VCaP (cell line): ENCODE measurements at regions not wholly inside any gene's neighbourhood (a gene's known extent, or its start where the extent isn't known, plus 50 kb on each side); places are given as distances from the start of the nearest gene placed in this dataset.

Experiments used
- H3K27ac ChIP-seq: fragments of 450-650 bp; 2 replicates; pipeline ENCODE4 v1.5.1; 2017
- CTCF ChIP-seq: fragments of 450-650 bp; conservative IDR thresholded peaks from 2 replicates; pipeline ENCODE4 v1.5.1; 2017; ENCODE audit warnings: mild to moderate bottlenecking, moderate library complexity

GRCh38 chr5:74145951-74146350, 494.6 kb downstream of the ENC1 start:
- H3K27ac ChIP-seq, result no peak overlapping the region

GRCh38 chr5:74143721-74144330, 496.7 kb downstream of the ENC1 start:
- no peak overlapping the region for H3K27ac ChIP-seq
- no peak for TF ChIP-seq CTCF

More at GRCh38 chr5:74145951-74146350, 494.6 kb downstream of the ENC1 start:
- no peak for TF ChIP-seq CTCF

GRCh38 chr5:74143151-74143550, 497.4 kb downstream of the ENC1 start:
- H3K27ac ChIP-seq, result no peak overlapping the region
- TF ChIP-seq CTCF, result no peak

DNA sequence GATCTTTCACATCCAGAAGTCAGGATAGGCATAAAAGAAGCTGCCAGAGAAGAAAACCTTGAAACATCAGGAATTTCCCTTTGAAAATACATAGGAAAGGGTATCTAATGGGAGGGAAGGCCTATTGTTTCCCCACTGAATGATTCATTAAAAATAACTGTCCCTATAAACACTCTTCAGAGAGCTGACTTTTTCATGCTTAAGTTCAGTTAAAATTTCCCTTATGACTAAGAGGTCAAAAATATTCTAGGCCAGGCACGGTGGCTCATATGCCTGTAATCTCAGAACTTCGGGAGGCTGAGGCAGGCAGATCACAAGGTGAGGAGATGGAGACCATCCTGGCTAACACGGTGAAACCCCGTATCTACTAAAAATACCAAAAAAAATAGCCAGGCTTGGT, 499.5 kb downstream of the ENC1 start:
- no peak for TF ChIP-seq CTCF

GRCh38 chr5:74140409-74140808, 500.1 kb downstream of the ENC1 start:
- H3K27ac ChIP-seq, result no peak overlapping the region
- TF ChIP-seq CTCF, result no peak

More for the DNA sequence above, 499.5 kb downstream of the ENC1 start:
- H3K27ac ChIP-seq, result no peak overlapping the region

DNA sequence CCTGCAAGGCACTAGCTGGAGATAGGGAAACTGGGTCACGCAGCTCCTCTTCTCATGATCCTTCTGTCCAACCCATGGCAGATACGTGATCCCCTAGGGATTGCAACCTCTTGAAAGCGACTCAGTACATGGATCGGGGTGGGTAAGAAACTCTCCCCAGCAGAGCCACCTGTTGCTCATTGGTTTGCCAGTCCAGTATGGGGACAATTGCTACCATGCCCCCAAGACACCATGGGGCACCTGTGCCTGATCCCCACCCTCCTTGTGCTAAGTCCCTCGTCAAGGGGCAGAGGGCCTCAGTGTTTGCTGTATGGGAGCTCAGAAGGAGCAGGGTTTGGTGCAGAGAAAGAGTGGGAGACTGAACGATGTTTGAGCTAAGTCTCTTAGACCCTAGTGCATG, 500.9 kb downstream of the ENC1 start:
- H3K27ac ChIP-seq, result no peak overlapping the region
- TF ChIP-seq CTCF, result no peak

- no peak for TF ChIP-seq CTCF
- no peak overlapping the region for H3K27ac ChIP-seq
Observed at GRCh38 chr5:74138721-74139120, 501.8 kb downstream of the ENC1 start.
